ENCODE measurements at regions not wholly inside any gene's neighbourhood (a gene's known extent, or its start where the extent isn't known, plus 50 kb on each side); places are given as distances from the start of the nearest gene placed in this dataset.
"Not testable (repeated sequence)": the region's sequence is repeated elsewhere in the genome, so short reads cannot be mapped to it uniquely, and the experiment has no call there.

DNA sequence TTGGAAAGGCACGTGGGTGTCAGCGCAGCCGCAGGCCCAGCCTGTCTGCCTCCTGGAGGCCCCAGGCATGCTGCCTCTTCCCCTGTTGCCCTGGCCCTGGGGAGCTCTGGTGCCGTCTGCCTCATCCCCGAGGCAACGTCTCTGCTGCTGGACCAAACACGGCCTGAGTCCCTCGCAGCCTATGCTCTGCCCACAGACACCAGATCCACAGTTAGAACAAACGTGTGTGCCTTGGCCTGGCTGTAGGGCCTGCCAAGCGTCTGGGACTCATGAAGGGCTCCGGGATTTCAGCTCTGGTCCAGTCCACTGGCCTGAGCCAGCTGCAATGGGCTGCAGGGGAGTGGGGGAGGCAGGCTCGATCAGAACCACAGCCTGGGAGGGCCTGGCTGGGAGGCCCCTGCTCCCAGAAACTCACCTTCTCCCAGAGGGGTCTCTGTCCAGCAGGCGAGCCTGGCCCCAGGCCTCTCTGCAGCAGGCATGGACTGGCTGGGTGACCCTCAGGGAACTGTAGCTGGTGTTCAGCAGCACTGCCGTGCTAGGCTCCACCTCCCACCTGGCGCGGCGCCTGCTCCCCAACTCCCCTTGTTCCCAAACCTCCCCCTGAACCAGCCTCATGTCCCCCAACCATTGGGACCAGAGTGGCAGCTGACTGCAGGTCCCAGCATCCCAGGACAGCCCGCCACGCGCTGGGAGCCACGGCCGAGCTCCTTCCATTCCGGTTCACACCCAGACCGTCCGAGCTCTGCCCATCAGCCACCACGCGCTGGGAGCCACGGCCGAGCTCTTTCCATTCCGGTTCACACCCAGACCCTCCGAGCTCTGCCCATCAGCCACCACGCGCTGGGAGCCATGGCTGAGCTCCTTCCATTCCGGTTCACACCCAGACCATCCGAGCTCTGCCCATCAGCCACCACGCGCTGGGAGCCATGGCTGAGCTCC, 197.0 kb downstream of the DLL1 start:
- DNase-seq: no peak

DNA sequence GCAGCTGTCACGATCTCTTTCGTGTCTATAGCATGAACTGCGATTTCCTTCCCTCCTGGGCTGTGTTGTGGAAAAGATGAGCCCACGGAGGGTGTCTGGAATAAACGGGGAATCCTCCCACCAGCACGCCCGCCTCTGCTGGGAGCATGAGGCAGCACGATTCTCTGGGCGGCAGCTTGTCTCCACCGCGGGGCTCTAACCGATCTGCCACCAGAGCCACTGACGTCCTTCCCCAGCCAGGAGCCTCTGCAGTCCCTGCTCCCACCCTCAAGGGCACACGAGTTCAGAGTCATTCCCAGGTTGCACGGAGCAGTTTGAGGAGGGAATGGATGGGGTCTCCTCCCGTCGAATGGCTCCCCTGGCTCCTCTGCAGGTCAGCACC, 197.6 kb downstream of the DLL1 start:
- no peak for DNase-seq

DNA sequence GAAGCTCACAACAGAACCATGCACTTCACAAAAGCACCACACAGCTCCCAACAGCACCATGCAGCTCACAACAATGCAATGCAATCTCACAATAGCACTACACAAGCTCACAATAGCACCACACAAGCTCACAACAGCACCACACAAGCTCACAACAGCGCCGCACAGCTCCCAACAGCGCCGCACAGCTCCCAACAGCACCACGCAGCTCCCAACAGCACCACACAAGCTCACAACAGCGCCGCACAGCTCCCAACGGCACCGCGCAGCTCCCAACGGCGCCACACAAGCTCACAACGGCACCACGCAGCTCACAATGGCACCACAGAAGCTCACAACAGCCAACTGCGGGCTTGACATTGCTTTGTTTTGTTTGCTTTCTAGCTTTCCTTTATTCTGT, 198.1 kb downstream of the DLL1 start:
- DNase-seq: peak; percentile 9

DNA sequence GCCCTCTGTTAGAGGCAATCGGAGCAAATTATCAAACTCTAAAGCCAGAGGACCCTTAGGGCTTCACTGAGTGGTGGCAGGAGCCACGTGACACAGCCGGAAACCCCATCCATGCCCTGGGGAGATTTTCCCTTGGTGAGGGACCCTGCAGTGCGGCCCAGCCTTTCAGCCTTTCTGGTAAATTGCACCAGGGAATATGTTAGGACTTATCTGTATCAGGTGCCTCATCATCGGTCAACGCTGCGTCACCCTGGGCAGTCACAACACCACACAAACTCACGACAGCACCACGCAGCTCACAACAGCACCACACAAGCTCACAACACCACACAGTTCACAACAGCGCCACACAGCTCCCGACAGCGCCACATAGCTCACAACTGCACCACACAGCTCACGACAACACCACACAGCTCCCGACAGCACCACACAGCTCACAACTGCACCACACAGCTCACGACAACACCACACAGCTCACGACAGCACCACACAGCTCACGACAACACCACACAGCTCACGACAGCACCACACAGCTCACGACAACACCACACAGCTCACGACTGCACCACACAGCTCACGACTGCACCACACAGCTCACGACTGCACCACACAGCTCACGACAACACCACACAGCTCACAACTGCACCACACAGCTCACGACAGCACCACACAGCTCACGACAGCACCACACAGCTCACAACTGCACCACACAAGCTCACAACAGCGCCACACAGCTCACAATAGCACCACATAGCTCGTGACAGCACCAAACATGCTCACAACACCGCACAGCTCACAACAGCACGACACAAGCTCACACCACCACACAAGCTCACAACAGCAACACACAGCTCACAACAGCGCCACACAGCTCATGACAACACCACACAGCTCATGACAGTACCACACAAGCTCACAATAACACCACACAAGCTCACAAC, 199.0 kb downstream of the DLL1 start:
- DNase-seq: peak; percentile 12

DNA sequence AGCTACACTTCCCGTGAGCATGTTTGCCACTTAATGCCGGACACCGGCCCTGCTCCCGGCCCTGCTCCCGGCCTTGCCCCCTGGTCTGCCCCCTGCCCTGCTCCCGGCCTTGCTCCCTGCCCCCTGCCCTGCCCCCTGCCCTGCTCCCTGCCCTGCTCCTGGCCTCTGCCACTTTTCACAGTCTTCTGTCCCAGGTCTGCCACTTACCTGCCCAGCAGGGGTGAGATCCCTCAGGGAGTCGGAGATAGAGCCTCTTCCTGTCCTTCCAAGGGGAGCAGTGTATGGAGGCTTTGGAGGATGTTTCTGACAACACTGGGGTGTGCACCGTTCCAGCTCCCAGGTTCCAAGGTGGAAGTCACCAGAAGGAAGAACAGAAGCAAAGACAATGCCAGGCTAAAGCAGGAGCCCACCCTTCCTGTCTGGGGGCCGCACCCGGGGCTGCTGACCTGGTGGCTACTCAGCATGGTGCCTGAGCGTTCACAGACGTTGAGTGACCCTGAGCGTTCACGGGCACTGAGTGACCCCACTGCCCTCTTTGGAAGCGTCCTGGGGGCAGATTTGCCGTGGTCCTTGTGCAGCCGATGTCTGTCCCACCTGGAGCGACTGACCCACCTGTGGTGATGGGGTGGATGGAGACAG, 199.8 kb downstream of the DLL1 start:
- no peak for DNase-seq

DNA sequence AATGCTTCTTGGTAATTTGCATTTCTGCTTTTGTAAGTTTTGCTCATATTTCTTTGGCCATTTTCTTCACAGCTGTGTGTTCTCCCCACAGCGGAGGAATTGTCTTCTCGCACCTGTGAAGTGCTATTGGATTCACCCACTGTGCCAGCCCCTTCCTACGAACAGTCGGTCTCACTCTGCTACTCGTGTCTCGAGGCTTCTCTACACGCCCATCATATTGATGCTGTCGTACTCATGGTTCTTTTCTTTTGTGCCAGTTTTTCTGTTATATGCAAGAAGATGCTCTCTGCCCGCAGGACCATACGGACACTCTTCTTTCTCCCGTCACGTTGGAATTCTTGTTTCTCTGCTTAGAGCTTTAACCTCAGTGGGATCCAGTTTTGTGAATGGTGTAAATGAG, 200.3 kb downstream of the DLL1 start:
- DNase-seq: no peak

DNA sequence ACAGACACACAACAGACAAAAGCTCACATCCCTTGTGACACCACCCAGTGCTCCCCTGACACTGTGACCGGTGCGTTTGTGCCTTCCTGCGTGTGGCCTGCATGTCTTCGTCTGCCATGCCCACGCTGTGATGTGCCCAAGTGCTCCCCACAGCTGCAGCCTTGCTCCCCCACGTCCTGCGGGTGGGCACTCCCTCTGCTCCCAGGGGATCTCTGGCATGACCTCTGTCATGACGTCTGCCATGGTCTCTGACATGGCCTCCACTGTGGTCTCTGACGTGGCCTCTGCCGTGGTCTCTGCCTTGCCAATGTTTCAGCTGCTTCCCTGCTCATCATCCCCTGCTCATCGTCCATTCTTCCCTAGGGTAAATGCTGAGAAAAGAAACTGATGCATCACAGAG, 200.9 kb downstream of the DLL1 start:
- no peak for DNase-seq

DNA sequence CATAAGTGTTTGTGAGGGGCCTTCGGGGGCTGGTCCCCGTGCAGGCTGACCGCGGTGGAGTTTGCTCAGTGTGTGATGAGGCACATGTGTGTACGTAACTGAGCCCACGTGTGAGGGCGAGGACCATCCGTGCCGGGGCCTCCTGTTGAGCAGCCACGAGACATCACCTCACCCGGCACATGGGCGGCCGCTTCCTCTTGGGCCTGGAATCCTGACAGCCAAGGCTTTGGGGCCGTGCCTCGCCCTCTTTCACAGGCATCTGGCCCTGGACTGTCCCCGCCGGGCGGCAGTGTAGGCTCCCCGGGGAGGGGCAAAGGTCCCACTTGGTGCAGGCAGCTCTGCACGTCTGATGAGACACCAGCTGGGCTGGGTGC, 202.3 kb downstream of the DLL1 start:
- no peak for DNase-seq

DNA sequence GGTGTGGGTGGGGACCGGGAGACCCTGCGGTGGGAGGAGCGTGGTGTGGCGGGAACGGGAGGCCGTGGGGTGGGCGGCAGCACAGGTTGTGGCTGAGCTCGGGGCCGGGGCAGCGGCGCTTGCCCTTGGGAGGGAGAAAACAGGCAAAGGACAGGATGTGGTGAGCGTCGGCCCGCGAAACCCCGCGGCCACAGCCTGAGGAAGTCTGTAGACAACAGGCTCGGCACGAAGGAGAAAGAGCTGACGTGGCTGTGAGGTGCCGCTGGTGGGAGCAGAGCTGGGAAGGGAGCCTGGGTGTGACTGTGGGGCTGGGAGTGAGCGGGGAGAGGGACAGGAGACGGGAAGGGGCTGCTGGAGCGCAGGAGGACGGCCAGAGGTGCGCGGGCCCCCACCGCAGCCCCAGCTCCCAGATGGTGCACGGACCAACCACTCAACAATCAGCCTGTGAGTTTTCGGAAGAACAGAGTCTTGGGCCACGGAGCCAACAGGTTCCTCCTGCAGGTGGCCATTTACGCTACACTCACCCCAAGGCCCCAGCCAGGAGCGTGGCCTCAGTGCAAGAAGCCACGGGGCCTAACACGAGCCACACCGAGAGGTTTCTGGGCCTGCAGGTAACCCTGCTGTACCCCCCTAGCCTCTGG, 202.8 kb downstream of the DLL1 start:
- DNase-seq: no peak

DNA sequence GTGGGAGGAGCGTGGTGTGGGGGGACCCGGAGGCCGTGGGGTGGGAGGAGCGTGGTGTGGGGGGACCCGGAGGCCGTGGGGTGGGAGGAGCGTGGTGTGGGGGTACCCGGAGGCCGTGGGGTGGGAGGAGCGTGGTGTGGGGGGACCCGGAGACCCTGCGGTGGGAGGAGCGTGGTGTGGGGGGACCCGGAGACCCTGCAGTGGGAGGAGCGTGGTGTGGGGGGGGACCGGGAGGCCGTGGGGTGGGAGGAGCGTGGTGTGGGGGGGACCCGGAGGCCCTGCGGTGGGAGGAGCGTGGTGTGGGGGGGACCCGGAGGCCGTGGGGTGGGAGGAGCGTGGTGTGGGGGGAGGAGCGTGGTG, 203.5 kb downstream of the DLL1 start:
- not testable (repeated sequence) for DNase-seq

DNA sequence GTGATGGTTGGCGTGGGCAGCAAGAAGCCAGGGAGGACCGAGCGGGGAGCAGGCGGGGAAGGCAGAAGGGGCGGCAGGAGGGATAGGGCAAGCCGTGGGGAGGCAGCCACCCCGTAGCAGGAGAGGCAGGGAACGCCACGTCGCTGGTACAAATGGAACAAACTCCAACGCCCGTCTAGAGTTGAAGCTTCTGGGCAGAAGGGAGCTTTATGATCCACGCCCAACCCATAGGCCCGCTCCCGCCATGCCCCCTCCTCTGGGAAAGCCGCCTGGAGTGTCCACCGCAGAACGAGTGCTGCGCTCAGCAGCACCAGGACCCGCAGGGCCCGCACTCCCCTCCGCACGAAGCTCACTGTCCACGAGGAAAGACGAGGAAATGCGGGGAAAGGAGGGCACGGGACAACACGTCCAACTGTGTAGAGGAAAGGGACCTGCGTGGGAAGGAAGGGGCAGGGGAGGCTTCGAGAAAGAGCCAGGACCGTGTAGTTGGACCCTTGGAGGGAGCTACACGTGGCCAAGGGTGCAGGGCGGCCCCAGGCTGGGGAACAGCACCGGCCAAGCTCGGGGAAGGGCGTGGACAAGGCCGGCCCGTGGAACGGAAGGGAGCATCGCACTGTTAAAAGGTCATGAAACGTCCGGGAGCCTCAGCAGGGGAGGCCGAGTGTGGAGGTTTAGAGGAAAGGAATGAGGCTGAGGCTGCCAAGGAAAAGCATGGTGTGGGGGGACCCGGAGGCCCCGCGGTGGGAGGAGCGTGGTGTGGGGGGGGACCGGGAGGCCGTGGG, 204.0 kb downstream of the DLL1 start:
- no peak for DNase-seq

DNA sequence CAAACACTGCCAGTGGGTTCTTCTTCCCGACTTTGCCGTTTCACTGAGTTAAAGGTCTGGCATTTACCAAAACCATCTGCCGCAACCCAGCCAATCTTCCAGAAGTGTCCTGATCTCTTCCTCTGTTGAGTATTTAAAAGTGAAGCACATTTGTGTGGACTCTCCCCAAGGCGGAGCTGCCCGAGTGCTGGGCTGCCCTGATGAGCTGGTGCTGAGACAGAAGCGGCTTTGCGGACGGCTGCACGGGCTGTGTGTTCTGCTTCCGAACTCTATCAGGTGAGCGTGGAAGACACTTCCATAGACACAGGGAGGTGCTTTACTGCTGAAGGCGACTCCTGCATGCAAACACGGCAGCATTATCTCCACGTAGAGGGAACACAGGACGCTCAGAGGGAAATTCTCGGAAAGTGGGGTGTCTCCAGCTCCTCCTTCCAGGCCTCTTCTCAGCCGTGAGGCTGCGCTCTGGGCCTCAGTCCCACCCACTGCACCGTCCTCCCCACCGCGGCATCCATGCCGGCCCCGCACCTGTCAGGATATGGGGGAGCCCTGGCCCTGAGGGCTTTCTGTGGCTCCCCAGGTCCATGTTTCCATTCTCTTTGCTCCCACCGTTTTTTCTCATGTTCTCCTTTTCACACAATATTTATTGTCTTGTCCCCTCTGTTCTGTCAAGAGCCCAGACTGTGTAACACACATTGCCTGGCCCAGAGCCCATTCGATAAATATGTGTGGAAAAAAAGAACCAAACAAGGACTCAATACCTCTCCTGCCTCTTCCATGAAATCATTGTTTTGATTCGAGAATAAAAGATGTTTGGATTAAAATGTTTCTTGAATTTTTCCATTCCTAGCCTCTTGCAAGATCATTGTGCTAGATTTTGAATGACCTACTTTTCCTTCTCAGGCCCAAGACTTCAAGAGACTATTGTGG, 205.1 kb downstream of the DLL1 start:
- peak; percentile 13 for DNase-seq

DNA sequence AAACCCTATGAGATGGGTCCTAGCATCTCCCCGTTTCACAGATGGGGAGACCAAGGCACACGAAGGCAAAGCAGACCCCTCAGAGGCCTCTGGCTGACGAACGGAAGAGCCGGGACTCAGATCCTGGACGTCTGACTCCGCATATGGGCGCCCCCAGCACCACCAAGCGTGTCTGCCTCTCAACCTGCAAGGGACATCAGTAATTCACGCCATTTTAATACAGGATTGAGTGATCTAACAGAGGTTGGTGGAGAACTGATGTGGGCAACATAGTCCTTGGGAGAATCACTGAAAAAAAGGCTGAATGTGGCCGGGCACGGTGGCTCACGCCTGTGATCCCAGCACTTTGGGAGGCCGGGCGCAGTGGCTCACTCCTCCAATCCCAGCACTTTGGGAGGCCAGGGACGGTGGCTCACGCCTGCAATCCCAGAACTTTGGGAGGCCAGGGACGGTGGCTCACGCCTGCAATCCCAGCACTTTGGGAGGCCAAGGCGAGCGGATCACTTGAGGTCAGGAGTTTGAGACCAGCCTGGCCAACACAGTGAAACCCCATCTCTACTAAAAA, 206.6 kb downstream of the DLL1 start:
- DNase-seq: peak; percentile 14

DNA sequence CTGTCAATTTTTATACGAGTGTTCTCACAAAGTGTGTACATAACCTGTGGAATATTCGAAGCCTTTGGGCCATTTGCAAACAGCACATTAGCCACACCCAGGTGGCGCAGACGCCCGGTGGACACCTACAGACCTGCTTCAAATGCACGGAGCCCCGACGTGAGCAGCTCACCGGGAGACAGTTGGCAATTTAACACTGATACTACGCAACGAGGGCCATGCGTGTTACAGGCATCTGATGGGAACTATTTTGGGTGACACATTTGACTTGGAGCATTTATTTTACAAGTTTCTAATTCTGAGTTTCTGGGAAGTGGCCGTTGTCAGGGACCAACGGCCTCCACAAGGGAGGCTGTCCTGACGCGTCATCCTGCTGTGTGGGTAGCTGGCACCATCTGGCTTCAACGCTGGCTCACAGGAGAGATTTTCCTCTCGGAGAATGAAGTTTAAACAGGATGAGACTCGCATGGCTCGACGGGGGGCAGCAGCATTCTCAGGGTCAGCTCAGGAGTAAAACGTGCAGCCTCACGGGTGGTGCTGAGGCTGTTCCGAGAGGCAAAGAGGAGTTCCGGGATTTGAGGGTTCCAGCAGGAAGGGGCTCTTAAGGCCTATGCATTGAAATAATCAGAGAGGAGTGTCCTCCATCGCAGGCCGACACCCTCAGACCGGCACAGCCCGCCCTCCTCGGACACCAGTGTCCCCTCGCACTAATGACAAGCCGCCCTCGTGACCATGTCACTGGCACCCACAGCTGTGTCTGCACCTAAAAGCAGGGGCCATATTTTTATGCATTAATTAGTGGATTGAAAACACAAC, 207.4 kb downstream of the DLL1 start:
- no peak for DNase-seq

DNA sequence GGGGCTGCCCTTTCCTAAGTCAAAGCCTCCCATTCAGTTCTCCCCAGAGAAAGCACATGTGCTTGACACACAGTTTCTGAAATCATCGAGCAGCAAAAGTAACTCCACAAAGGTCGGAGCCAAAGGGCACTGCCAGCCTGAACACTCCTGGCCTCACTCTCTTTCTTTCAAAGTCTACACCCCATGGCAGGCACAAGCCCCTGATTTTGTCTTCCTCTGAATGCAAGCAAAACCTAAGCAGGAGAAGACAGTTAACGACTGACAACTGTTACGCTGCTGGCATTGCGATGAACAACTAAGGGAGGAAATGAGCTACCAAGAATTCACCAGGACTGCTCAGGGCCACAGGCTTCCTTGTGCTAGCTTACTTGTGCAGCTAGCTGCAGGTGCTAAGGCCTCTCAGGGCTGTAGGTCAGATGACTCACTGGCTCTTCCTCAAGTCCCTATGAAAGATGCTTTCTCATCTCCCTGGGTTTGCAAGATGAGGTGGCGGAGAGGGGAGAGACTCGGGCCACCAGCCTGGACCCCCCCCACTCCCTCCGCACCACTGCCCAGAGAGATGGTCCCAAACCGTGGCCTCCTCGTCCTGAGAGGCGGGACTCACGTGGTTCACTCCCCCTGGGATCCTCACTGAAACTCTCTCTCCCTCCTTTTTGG, 208.2 kb downstream of the DLL1 start:
- DNase-seq: no peak

DNA sequence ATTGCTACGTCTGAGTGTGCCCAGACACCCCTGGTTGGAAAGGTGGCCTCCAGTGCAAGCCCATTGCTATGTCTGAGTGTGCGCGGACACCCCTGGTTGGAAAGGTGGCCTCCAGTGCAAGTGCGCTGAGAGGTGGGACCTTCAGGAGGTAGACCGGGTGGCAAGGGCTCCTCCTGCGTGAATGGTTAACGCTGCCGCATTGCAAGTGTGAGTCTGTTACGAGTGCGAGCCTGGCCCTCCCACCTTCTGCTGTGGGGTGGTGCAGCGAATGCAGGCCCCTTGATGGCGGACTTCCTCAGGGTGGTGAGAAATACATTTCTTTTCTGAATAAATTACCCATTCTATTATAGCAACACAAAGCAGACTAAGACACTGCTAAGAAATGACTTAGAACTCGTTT, 208.8 kb downstream of the DLL1 start:
- DNase-seq: no peak

DNA sequence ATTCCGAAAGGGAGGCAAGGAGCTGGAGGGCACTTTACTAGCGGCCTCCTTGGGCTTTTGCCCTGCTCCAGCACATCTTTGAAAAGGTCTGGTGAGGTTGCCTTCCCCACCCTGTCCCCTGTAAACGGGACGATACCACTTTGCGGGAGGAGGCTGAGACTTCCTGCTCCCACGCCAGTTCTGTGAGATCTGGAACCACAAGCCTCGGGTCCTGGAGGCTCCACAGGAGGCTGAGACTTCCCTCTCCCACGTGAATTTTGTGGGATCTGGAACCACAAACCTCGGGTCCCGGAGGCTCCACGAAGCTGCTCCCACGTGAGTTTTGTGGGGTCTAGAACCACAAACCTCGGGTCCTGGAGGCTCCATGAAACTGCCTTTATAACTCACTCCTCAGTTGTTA, 209.3 kb downstream of the DLL1 start:
- DNase-seq: no peak

DNA sequence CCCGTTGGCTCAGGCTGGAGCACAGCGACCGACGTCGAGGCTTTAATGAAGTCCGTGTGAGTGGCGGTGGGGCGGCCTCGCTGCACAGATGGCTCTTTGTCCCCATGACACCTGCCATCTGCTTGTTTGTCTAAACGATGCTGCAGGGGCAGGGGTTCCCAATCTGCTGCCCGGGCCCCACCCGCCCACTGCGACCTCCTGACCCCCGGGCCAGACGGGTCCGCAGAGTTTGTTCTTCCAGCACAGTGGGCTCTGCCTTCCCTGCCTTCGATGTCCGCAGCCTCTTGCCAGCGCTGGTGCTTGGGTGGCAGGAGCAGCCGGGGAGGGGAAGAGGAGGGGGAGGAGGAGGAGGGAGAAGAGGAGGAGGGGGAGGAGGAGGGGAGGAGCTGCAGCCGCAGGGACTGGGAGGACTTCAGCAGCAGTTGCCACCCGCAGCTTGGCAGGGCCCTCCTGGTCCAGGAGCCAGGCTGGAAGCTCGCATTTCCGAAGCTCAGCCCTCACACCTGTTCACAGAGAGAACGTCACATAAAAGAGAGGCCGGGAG, 210.0 kb downstream of the DLL1 start:
- peak; percentile 65 for DNase-seq

All from left hindlimb (tissue), 1 donor.